ENCODE measurements at regions not wholly inside any gene's neighbourhood (a gene's known extent, or its start where the extent isn't known, plus 50 kb on each side); places are given as distances from the start of the nearest gene placed in this dataset.

DNA sequence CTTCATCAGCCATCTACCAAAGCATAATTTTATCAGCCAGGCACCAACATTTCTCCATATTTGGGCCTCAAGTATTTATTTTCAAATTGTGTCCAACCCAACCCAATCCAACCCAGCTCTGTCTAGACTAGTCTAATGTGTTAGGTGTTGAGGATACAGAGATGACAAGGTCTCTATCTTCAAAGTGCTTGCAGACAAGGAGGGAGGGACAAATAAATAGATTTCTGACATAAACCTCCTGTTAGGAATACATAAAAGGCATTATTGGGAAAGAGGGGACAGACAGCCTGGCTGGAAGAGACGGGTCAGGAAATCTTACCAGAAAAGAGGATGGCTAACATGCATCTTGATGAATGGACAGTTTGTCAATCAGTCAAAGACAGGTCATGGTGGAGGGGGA lies 115.4 kb upstream of the RPS6KA3 start:
- ChIA-PET POLR2A (interaction anchor here (1.3 kb wide), 1 partner anchor 20 kb away, joined by 3 read pairs; no protein-coding TSS in a partner anchor), CTCF (no interaction called here)
- TF ChIP-seq ZNF384 (IDR thresholded peaks at IDR 0.05) (no peak), SP1 (IDR thresholded peaks at IDR 0.05) (no peak), NFRKB (IDR thresholded peaks at IDR 0.05) (no peak), FOXK2 (IDR thresholded peaks at IDR 0.05) (no peak), TARDBP (IDR thresholded peaks at IDR 0.05) (no peak), SUZ12 (IDR thresholded peaks at IDR 0.05) (no peak), ARNT (IDR thresholded peaks at IDR 0.05) (no peak), ELF4 (IDR thresholded peaks at IDR 0.05) (no peak), L3MBTL2 (conservative IDR thresholded peaks at IDR 0.05) (no peak), CTBP1 (IDR thresholded peaks at IDR 0.05; ENCODE audit: borderline replicate concordance) (no peak), FOXM1 (IDR thresholded peaks at IDR 0.05; ENCODE audit: borderline replicate concordance) (no peak), HDGF (IDR thresholded peaks at IDR 0.05; ENCODE audit: borderline replicate concordance) (no peak), FOXA1 (IDR thresholded peaks at IDR 0.05) (no peak), BHLHE40 (IDR thresholded peaks at IDR 0.05; ENCODE audit: borderline replicate concordance) (no peak), LEF1 (IDR thresholded peaks at IDR 0.05; ENCODE audit: borderline replicate concordance) (no peak)
- TF ChIP-seq, protein P1, sequence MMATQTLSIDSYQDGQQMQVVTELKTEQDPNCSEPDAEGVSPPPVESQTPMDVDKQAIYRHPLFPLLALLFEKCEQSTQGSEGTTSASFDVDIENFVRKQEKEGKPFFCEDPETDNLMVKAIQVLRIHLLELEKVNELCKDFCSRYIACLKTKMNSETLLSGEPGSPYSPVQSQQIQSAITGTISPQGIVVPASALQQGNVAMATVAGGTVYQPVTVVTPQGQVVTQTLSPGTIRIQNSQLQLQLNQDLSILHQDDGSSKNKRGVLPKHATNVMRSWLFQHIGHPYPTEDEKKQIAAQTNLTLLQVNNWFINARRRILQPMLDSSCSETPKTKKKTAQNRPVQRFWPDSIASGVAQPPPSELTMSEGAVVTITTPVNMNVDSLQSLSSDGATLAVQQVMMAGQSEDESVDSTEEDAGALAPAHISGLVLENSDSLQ (IDR thresholded peaks at IDR 0.05): no peak
- no peak for DNase-seq (ENCODE audit: extremely low spot score)

DNA sequence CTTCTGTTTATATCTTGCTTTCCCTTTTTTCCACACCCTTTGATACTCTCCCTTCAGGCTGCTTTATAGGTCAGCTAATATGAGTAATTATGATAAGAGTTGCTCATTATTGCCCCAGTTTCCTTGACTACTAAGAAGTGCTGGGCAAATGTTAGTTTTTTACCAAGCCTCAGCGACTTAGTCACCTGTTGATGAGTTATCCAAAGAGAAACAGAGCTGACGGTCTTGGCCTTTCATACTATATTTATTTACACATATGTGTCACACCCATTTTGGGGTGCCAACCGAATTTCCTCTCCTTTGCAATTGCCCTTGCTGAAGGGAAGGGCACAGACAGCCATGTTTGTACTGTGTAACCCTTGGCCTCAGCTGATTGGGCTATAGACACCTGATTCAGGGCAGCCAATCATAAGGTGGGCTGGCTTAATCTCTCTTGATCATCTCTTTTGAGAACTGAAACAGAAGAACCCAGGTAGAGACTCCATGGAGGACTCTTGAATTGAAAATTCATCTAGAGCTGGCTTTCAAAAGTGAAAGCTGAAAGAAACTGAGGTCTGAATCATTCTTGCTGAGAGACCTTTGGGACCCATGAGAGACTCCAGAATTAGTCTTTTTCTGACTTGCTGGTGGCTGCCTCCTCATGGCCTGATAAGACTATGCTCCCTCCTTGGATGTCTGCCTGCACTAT lies 111.7 kb upstream of the RPS6KA3 start:
- POLR2A ChIA-PET: interaction anchor here (0.7 kb wide), 1 partner anchor 260 kb away, joined by 4 read pairs; no protein-coding TSS in a partner anchor
- CTCF ChIA-PET: no interaction called here
- DNase-seq (ENCODE audit: extremely low spot score): no peak
- TF ChIP-seq, protein P1 (IDR thresholded peaks at IDR 0.05): no peak
- no peak for TF ChIP-seq CTBP1 (IDR thresholded peaks at IDR 0.05; ENCODE audit: borderline replicate concordance)
- no peak for TF ChIP-seq SP1 (IDR thresholded peaks at IDR 0.05)
- no peak for TF ChIP-seq LEF1 (IDR thresholded peaks at IDR 0.05; ENCODE audit: borderline replicate concordance)
- no peak for TF ChIP-seq TARDBP (IDR thresholded peaks at IDR 0.05)
- TF ChIP-seq ARNT (IDR thresholded peaks at IDR 0.05): no peak
- TF ChIP-seq FOXM1 (IDR thresholded peaks at IDR 0.05; ENCODE audit: borderline replicate concordance): no peak
- no peak for TF ChIP-seq NFRKB (IDR thresholded peaks at IDR 0.05)
- no peak for TF ChIP-seq L3MBTL2 (conservative IDR thresholded peaks at IDR 0.05)
- TF ChIP-seq ZNF384 (IDR thresholded peaks at IDR 0.05): no peak
- no peak for TF ChIP-seq FOXK2 (IDR thresholded peaks at IDR 0.05)

DNA sequence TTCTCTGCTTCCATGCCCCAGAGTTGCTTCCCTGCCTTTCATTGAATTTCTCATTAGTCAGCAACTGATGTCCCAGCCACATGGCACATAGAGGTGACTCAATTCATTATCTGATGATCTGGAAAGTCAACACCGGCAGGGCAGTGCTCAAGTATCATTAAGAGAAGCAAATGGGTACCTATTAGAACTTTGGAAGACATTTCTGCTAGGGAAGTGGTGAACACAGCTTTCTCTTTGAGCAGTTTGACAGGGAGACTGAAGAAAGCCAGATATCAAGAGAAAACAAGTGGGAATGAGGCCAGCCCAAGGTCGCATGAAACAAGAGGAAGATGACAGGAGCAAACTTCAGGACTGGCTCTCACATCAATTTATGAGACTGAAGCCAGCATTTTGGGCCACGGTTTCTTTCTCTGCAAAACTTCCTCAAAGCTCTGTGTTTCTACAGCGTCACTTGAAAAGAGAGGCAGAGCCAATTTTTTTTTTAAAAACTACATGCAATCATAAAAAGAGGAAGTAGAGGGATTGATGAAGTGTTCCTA lies 108.3 kb upstream of the RPS6KA3 start:
- TF ChIP-seq SP1 (IDR thresholded peaks at IDR 0.05) (no peak), BHLHE40 (IDR thresholded peaks at IDR 0.05; ENCODE audit: borderline replicate concordance) (no peak), ARNT (IDR thresholded peaks at IDR 0.05) (no peak), LEF1 (IDR thresholded peaks at IDR 0.05; ENCODE audit: borderline replicate concordance) (no peak), FOXA1 (IDR thresholded peaks at IDR 0.05) (no peak), FOXK2 (IDR thresholded peaks at IDR 0.05) (no peak), FOXM1 (IDR thresholded peaks at IDR 0.05; ENCODE audit: borderline replicate concordance) (no peak), SUZ12 (IDR thresholded peaks at IDR 0.05) (no peak), ZNF384 (IDR thresholded peaks at IDR 0.05) (no peak), ELF4 (IDR thresholded peaks at IDR 0.05) (no peak), CTBP1 (IDR thresholded peaks at IDR 0.05; ENCODE audit: borderline replicate concordance) (no peak), NFRKB (IDR thresholded peaks at IDR 0.05) (no peak), L3MBTL2 (conservative IDR thresholded peaks at IDR 0.05) (no peak), TARDBP (IDR thresholded peaks at IDR 0.05) (no peak), HDGF (IDR thresholded peaks at IDR 0.05; ENCODE audit: borderline replicate concordance) (no peak)
- TF ChIP-seq, protein P1 (IDR thresholded peaks at IDR 0.05): no peak
- ChIA-PET POLR2A (interaction anchor here (0.9 kb wide), 1 partner anchor 12 kb away, joined by 4 read pairs; no protein-coding TSS in a partner anchor), CTCF (no interaction called here)
- no peak for DNase-seq (ENCODE audit: extremely low spot score)

DNA sequence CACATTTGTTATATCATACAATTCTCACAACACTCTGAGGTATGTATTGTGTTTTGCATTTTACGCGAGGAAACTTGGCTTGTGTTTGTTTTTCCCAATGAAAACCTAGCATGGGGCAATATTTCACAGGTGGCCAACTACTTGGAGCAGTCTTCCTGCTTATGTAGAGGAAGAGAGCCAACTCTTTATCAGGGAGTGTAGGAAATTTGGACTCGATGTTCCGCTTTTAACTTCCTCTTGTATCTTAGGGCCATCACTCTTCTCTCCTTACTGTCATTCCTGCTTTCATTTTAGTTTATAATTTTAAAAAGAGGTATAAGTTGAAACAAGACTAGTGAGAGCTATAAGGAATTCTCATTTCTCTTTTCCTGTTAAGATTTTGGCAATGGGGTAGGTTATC lies 107.7 kb upstream of the RPS6KA3 start:
- ChIA-PET CTCF (no interaction called here), POLR2A (interaction anchor here (0.9 kb wide), 1 partner anchor 12 kb away, joined by 4 read pairs; no protein-coding TSS in a partner anchor)
- TF ChIP-seq NFRKB (IDR thresholded peaks at IDR 0.05): no peak
- TF ChIP-seq FOXM1 (IDR thresholded peaks at IDR 0.05; ENCODE audit: borderline replicate concordance): no peak
- TF ChIP-seq SP1 (IDR thresholded peaks at IDR 0.05): no peak
- no peak for TF ChIP-seq ARNT (IDR thresholded peaks at IDR 0.05)
- no peak for TF ChIP-seq TARDBP (IDR thresholded peaks at IDR 0.05)
- TF ChIP-seq HDGF (IDR thresholded peaks at IDR 0.05; ENCODE audit: borderline replicate concordance): no peak
- no peak for TF ChIP-seq FOXK2 (IDR thresholded peaks at IDR 0.05)
- TF ChIP-seq ELF4 (IDR thresholded peaks at IDR 0.05): no peak
- TF ChIP-seq LEF1 (IDR thresholded peaks at IDR 0.05; ENCODE audit: borderline replicate concordance): no peak
- no peak for TF ChIP-seq ZNF384 (IDR thresholded peaks at IDR 0.05)
- TF ChIP-seq, protein P1 (IDR thresholded peaks at IDR 0.05): no peak
- TF ChIP-seq CTBP1 (IDR thresholded peaks at IDR 0.05; ENCODE audit: borderline replicate concordance): no peak
- no peak for TF ChIP-seq L3MBTL2 (conservative IDR thresholded peaks at IDR 0.05)
- no peak for TF ChIP-seq FOXA1 (IDR thresholded peaks at IDR 0.05)
- no peak for TF ChIP-seq SUZ12 (IDR thresholded peaks at IDR 0.05)
- no peak for TF ChIP-seq BHLHE40 (IDR thresholded peaks at IDR 0.05; ENCODE audit: borderline replicate concordance)
- DNase-seq (ENCODE audit: extremely low spot score): no peak

DNA sequence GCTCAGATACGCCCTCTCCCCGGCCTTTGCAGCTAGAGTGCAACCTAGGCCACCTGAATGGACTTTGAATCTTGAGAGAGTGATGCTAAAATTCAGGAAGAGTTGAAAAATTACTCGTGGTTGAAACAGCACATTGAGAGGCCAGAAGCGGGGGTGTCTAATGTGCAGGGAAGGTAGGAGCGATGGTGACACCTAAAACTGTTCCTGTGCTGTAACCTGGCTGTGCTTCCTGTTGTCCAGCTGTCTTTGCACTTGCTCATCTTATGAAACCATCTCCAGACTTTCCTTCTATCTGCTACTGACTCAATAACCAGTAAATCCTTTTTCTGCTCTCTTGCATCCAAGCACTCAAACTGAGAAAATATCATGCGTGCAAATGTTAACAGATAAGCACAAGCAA lies 106.4 kb upstream of the RPS6KA3 start:
- ChIA-PET POLR2A (interaction anchor here (1.8 kb wide), 1 partner anchor 11 kb away, joined by 13 read pairs; no protein-coding TSS in a partner anchor), CTCF (no interaction called here)
- TF ChIP-seq ZNF384 (IDR thresholded peaks at IDR 0.05): no peak
- no peak for TF ChIP-seq CTBP1 (IDR thresholded peaks at IDR 0.05; ENCODE audit: borderline replicate concordance)
- no peak for TF ChIP-seq FOXM1 (IDR thresholded peaks at IDR 0.05; ENCODE audit: borderline replicate concordance)
- TF ChIP-seq SP1 (IDR thresholded peaks at IDR 0.05): no peak
- no peak for TF ChIP-seq ARNT (IDR thresholded peaks at IDR 0.05)
- TF ChIP-seq HDGF (IDR thresholded peaks at IDR 0.05; ENCODE audit: borderline replicate concordance): no peak
- TF ChIP-seq FOXK2 (IDR thresholded peaks at IDR 0.05): no peak
- no peak for DNase-seq (ENCODE audit: extremely low spot score)
